Small intestine (tissue), 7 donors: ENCODE measurements at regions not wholly inside any gene's neighbourhood (a gene's known extent, or its start where the extent isn't known, plus 50 kb on each side); places are given as distances from the start of the nearest gene placed in this dataset.

ENCODE experiments used
- DNase-seq, 2 donors: peaks; one replicate each; pipeline versions ENCODE4 v3.0.0 to v3.0.0-alpha.2; 2013
- FAIRE-seq: peaks from 2 replicates; lab custom pipeline; 2012; peaks lifted over from hg19 to GRCh38; lab: Jason Lieb, UNC
- H3K27ac ChIP-seq, 3 donors: one replicate each; pipeline ENCODE4 v1.5.1; 2013; ENCODE audit warnings: low read length in 2 of 3, mild to moderate bottlenecking in 2 of 3, control low read depth in 1 of 3, inconsistent platforms in 1 of 3, low read depth in 1 of 3, moderate library complexity in 1 of 3
- H3K27me3 ChIP-seq, 3 donors: one replicate each; pipeline ENCODE4 v1.6.1; 2013; ENCODE audit warnings: low read length in 3 of 3, inconsistent platforms in 1 of 3; ENCODE audit not compliant: control insufficient read depth in 3 of 3, insufficient read depth in 3 of 3
- H3K36me3 ChIP-seq, 3 donors: one replicate each; pipeline ENCODE4 v1.6.1; 2013; ENCODE audit warnings: low read length in 3 of 3, inconsistent platforms in 1 of 3, low read depth in 1 of 3, mild to moderate bottlenecking in 1 of 3, moderate library complexity in 1 of 3; ENCODE audit not compliant: control insufficient read depth in 3 of 3, insufficient read depth in 2 of 3
- H3K4me1 ChIP-seq, 3 donors: one replicate each; pipeline ENCODE4 v1.6.1; 2013; ENCODE audit warnings: low read length in 2 of 3, inconsistent platforms in 1 of 3, low read depth in 1 of 3, mild to moderate bottlenecking in 1 of 3, moderate library complexity in 1 of 3; ENCODE audit not compliant: control insufficient read depth in 3 of 3, insufficient read depth in 2 of 3
- H3K4me3 ChIP-seq, 3 donors: one replicate each; pipeline ENCODE4 v1.5.1; 2013; ENCODE audit warnings: low read length in 3 of 3, control low read depth in 1 of 3, inconsistent platforms in 1 of 3, low read depth in 1 of 3, mild to moderate bottlenecking in 1 of 3, moderate library complexity in 1 of 3
- H3K9me3 ChIP-seq, 2 donors: one replicate each; pipeline ENCODE4 v1.6.1; 2013; ENCODE audit warnings: low read depth in 1 of 2, low read length in 1 of 2; ENCODE audit not compliant: control insufficient read depth in 2 of 2, insufficient read depth in 1 of 2
- WGBS, 3 donors: extraction: QIAGEN DNeasy Blood & Tissue Kit; methylation state at CpG; one replicate each; pipeline ENCODE4 v1.1.7; 2013; 5-methylcytosine and 5-hydroxymethylcytosine counted together
- donor health status: healthy with polysubstance abuse.
- donor health status: control.
- donor health status: control.
- donor health status: Bipolar disorder and iron deficiency.
- donor health status: healthy.

DNA sequence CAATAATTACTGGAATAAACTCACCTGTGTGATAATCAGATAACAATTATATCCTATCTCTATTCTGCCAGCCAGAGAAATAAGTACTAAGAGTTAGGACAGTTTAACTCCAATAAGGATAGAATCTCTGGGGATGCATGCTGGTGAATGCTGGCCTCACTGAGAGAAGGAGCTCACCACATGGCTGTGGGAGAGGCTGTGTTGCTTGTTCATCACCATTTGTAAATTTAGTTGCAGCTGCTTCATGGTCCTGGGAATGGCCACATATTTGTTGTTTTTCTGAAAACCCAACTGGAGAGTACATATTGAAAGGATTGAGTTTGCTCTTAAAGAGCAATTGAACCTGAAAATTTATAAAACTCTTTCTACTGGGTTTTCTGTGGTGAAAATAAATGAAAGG, 207.3 kb downstream of the NECTIN3 start:
- Histone ChIP-seq H3K4me1 (peaks cover 0 to 2% (median 0%) of the 10 kb centered on the region in 3 donors), H3K36me3 (no peaks in the 10 kb centered on the region), H3K4me3 (no peak overlapping the region), H3K9me3 (no peaks in the 10 kb centered on the region), H3K27ac (no peak overlapping the region), H3K27me3 (no peaks in the 10 kb centered on the region)
- DNase-seq = no peak
- no peak for FAIRE-seq

DNA sequence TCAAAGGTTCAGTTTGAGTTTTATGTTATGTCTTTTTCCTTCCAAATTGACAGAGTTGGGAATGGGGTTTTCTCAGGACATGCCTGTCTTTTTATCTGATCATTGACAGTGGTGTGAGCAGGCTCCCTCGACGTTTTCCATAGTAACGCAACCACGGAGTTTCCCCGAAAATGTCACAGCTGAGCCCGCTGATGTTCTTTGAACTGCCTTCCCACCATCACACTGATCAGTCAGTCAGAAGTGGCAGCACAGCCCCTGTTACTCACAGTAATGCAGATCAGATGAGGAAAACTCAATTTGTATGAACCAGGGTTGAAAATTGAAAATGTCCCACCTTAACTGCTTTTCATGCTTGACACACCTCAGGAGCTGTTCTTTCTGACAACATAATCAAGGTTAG, 210.4 kb downstream of the NECTIN3 start:
- H3K4me3 ChIP-seq = no peak overlapping the region
- no peak for FAIRE-seq
- WGBS, 3 donors = 70 to 92% (median 82%) methylated on average over 6 of the region's 6 CpGs

DNA sequence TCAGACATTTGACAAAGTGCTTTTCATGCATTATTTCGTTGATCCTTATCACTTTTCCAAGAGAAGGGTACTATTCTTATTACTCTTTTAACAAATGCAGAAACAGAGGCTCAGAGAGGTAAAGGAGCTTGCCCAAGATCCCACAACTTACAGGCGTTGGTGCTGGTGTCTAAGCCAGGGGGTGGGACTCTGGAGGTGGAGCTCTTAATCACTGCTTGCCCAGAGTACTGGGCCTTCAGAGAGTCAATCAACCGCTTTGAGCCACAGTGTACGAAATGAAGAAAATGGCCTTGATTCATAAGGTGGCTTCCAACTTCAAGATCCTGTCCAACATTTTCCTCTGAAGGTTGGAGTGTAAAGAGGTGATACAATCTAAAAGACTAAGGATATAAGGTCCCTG, 211.5 kb downstream of the NECTIN3 start:
- no peak overlapping the region for H3K4me3 ChIP-seq
- H3K27ac ChIP-seq = no peak overlapping the region
- FAIRE-seq (no peak), DNase-seq (no peak)
- H3K27me3 ChIP-seq = no peaks in the 10 kb centered on the region
- no peaks in the 10 kb centered on the region for H3K36me3 ChIP-seq
- H3K9me3 ChIP-seq = no peaks in the 10 kb centered on the region
- H3K4me1 ChIP-seq = no peaks in the 10 kb centered on the region
- 84 to 88% (median 87%) methylated on average over 4 of the region's 4 CpGs for WGBS, 3 donors

More for the DNA sequence above, 210.4 kb downstream of the NECTIN3 start:
- no peak for DNase-seq
- Histone ChIP-seq H3K27ac (no peak overlapping the region), H3K36me3 (no peaks in the 10 kb centered on the region), H3K27me3 (no peaks in the 10 kb centered on the region), H3K9me3 (no peaks in the 10 kb centered on the region), H3K4me1 (no peaks in the 10 kb centered on the region)

DNA sequence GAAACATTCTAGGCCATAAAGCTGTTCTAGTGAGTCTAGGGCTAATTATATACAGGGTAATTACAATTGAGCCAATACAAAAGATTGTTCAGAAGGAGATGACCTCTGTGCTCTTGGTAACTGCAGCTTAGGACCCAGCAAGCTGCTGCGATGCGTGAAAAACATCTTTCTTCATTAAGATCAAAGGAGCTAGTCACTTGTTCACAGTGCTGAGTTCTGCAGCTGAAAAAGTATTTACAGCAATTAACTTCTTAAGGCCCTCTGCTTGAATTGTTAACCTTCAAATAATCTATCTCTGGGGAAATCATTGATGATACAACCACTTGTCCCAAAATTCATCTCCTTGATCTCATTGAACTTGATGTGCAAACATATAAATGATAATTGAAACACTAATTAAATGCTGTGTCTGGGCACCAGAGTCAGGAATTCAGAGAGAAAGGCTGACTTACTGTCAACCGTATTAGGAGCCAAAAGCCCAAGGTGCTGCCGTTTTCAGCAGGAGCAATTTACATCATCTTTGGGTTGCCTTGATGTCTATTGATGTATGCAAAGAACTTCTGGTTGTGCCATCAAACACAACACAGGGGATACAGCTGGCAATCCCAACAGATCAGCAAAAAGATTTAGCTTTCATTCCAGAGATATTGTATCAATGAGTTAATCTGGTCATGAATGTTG, 213.0 kb downstream of the NECTIN3 start:
- Histone ChIP-seq H3K4me1 (no peaks in the 10 kb centered on the region), H3K4me3 (no peak overlapping the region), H3K36me3 (no peaks in the 10 kb centered on the region), H3K9me3 (no peaks in the 10 kb centered on the region), H3K27me3 (no peaks in the 10 kb centered on the region), H3K27ac (no peak overlapping the region)
- FAIRE-seq (no peak), DNase-seq (no peak)
- WGBS, 3 donors = 71 to 85% (median 79%) methylated on average over 4 of the region's 4 CpGs

DNA sequence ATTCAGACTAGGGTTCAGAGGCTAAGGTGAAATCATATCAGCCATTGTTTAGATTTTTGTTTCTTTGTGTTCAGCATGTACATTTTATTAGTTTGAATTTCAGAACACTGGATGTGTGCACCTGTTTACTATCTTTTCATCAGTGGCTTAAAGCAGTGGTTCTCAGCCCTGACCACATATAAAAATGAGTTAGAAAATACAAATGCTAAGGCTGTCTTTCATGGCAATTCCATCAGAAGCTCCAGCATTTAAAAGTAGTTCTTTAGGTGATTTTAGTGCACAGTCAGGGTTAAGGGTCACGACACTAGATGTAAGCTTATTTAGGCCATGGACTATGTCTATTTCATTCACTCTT, 213.5 kb downstream of the NECTIN3 start:
- 81 to 87% (median 87%) methylated on average over 1 of the region's 1 CpG for WGBS, 3 donors
- H3K27me3 ChIP-seq = no peaks in the 10 kb centered on the region
- FAIRE-seq (no peak), DNase-seq (no peak)
- H3K4me1 ChIP-seq = no peaks in the 10 kb centered on the region
- no peaks in the 10 kb centered on the region for H3K9me3 ChIP-seq
- H3K4me3 ChIP-seq = no peak overlapping the region
- no peak overlapping the region for H3K27ac ChIP-seq
- no peaks in the 10 kb centered on the region for H3K36me3 ChIP-seq

DNA sequence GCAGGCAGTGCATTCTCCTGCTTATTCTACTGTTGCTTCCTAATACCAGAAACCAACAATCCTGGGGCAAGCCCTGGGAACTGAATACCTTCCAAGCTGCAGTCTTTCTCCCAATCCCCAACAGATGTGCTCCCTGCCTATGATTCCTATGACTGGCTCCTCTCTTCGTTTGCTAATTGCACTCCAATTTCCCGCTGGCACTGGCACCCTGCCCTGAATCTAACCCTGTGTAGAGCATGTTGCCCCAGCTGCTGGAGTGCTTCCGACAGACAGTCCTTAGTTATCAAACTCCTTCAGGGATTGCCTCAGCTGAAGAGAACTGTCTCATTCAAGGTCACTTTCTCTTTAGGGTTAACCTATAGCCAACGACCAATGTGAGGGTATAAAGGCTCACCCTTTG, 214.1 kb downstream of the NECTIN3 start:
- Histone ChIP-seq H3K27ac (no peak overlapping the region), H3K4me3 (no peak overlapping the region), H3K4me1 (no peaks in the 10 kb centered on the region), H3K36me3 (no peaks in the 10 kb centered on the region), H3K27me3 (no peaks in the 10 kb centered on the region), H3K9me3 (no peaks in the 10 kb centered on the region)
- DNase-seq (no peak), FAIRE-seq (no peak)
- WGBS, 3 donors = 19 to 53% (median 40%) methylated on average over 4 of the region's 4 CpGs

DNA sequence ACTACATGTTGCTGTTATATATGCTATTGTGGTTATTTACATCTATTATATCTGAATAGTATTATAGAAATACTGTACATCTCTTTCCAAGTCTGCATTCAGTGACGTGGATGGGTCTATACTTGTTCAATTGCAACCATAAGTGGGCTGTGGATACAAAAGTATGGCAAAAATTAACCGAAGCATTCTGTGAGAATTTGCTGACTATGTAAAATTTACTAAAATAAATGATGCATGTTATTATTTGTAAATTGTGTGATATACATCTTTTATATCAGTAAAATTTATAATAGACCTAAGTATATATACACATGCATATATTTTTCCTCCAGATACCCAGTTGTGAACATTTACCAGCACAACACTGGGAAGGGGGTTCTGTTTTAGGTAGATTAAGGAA, 215.1 kb downstream of the NECTIN3 start:
- Histone ChIP-seq H3K36me3 (no peaks in the 10 kb centered on the region), H3K4me3 (no peak overlapping the region), H3K27me3 (no peaks in the 10 kb centered on the region), H3K27ac (no peak overlapping the region), H3K4me1 (no peaks in the 10 kb centered on the region), H3K9me3 (no peaks in the 10 kb centered on the region)
- no peak for FAIRE-seq
- WGBS, 3 donors = 87 to 96% (median 90%) methylated on average over 2 of the region's 2 CpGs
- no peak for DNase-seq

DNA sequence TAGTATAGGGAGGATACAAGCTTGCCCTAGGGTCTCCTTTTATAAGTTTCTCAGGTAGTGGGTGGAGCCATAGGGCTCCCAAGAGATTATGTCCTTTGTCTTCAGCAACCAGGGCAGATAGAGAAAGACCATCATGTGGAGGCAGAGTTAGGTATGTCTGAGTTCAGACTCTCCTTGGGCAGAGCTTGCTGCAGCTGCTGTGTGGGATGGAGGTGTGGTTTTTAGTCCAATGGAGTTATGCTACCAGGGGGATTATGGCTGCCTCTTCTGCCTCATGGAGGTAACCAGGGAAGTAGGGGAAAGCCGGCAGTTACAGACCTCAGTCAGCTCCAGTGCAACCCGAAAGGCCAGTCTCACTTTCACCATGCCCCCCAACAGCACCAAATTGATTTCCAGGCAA, 220.5 kb downstream of the NECTIN3 start:
- no peak for DNase-seq
- FAIRE-seq = no peak
- Histone ChIP-seq H3K4me1 (no peaks in the 10 kb centered on the region), H3K4me3 (no peak overlapping the region), H3K27ac (no peak overlapping the region), H3K9me3 (no peaks in the 10 kb centered on the region), H3K27me3 (no peaks in the 10 kb centered on the region), H3K36me3 (no peaks in the 10 kb centered on the region)
- 85 to 94% (median 88%) methylated on average over 2 of the region's 2 CpGs for WGBS, 3 donors

DNA sequence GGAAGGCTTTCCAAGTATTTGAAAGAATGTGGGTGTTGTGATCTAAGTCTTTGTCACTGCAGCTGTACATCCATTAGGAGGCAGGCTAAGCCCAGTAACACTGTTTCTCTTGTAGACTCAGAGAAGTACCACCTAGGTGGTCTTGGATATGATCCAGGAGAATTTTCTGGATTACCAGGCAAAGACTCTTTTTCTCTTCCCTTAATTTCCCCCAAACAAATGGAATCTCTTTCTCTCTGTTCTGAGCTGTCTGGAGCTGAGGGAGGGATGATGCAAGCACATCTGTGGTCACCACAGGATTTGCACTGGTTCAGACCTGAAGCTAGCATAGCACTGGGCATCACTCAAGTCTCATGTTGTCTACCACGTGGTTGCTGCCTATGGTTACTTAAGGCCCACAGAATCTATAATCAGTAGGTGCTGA, 227.6 kb downstream of the NECTIN3 start:
- no peak for FAIRE-seq

More for the DNA sequence above, 227.6 kb downstream of the NECTIN3 start:
- 78 to 84% (median 78%) methylated on average over 1 of the region's 1 CpG for WGBS, 3 donors
- H3K36me3 ChIP-seq = no peaks in the 10 kb centered on the region
- H3K9me3 ChIP-seq = no peaks in the 10 kb centered on the region
- no peak for DNase-seq
- H3K27me3 ChIP-seq = no peaks in the 10 kb centered on the region
- no peak overlapping the region for H3K4me3 ChIP-seq
- H3K4me1 ChIP-seq = no peaks in the 10 kb centered on the region
- no peak overlapping the region for H3K27ac ChIP-seq
